Endothelial cell of umbilical vein (primary cell): ENCODE measurements at regions not wholly inside any gene's neighbourhood (a gene's known extent, or its start where the extent isn't known, plus 50 kb on each side); places are given as distances from the start of the nearest gene placed in this dataset.

Experiments
- BruUV-seq: library from RNA; stranded (reverse); fragments of 400-500 nt; replicated peaks from 2 replicates; lab custom pipeline; 2021; lab: Mats Ljungman, UMichigan
- CTCF ChIA-PET: fragments of 300-600, 350-600 bp; sonication (Branson Sonifier 250); formaldehyde crosslinking; loops from one replicate; lab custom pipeline; 2021; ENCODE audit warnings: antibody characterized with exemption, inconsistent platforms; lab: Charles Lee
- POLR2A ChIA-PET: fragments of 300-600, 350-600 bp; sonication (Branson Sonifier 250); formaldehyde crosslinking; loops from one replicate; lab custom pipeline; 2021; ENCODE audit warnings: antibody characterized with exemption, inconsistent platforms; lab: Charles Lee
- DNase-seq: peaks from one replicate; pipeline ENCODE4 v3.0.0-alpha.2; 2011; ENCODE audit warnings: low read depth, low spot score
- FAIRE-seq: peaks from 2 replicates; lab custom pipeline; 2011; peaks lifted over from hg19 to GRCh38; lab: Jason Lieb, UNC
- H2AFZ ChIP-seq: 2 replicates; pipeline ENCODE4 v1.6.0; 2012; ENCODE audit warnings: low read depth, low read length, control low read depth, inconsistent platforms
- H3K27ac ChIP-seq: 2 replicates; pipeline ENCODE4 v1.5.1; 2011; ENCODE audit warnings: low read depth, mild to moderate bottlenecking, control low read depth, low read length, moderate library complexity; ENCODE audit not compliant: insufficient read depth
- H3K27me3 ChIP-seq, 2 experiments: 2 replicates each; pipeline versions ENCODE4 v1.6.0 to v1.6.1; 2011; ENCODE audit warnings: low read length in 2 of 2, mixed read lengths in 1 of 2; ENCODE audit not compliant: control insufficient read depth in 2 of 2, insufficient read depth in 2 of 2
- H3K36me3 ChIP-seq, 2 experiments: 2 replicates in 1 of 2; 3 replicates in 1 of 2; pipeline ENCODE4 v1.5.1; 2011; ENCODE audit warnings: low read length in 2 of 2, mild to moderate bottlenecking in 1 of 2, moderate library complexity in 1 of 2; ENCODE audit not compliant: control insufficient read depth in 2 of 2, insufficient read depth in 2 of 2; ENCODE audit errors: extremely low read depth in 1 of 2
- H3K4me1 ChIP-seq: 3 replicates; pipeline ENCODE4 v1.5.1; 2011; ENCODE audit warnings: mild to moderate bottlenecking, low read length; ENCODE audit not compliant: control insufficient read depth, insufficient read depth; ENCODE audit errors: extremely low read depth
- H3K4me2 ChIP-seq: 2 replicates; pipeline ENCODE4 v1.6.1; 2011; ENCODE audit warnings: low read length, control low read depth, mixed read lengths; ENCODE audit not compliant: insufficient read depth
- H3K4me3 ChIP-seq, 3 experiments: fragments of 200-600 bp in 1 of 3; sonication (generic), shearing (Covaris generic) in 1 of 3; replicated peaks in 1 of 3; 2 replicates each; pipeline ENCODE4 v1.5.1; 2011 to 2016; ENCODE audit warnings: control low read depth in 3 of 3, low read length in 3 of 3, mild to moderate bottlenecking in 2 of 3, inconsistent platforms in 1 of 3, low read depth in 1 of 3, moderate library complexity in 1 of 3; ENCODE audit not compliant: insufficient read depth in 1 of 3
- H3K79me2 ChIP-seq: 2 replicates; pipeline ENCODE4 v1.6.0; 2012; ENCODE audit warnings: low read length, inconsistent platforms; ENCODE audit not compliant: control insufficient read depth, insufficient read depth
- H3K9ac ChIP-seq: replicated peaks from 2 replicates; pipeline ENCODE3; 2011; ENCODE audit warnings: low read length, control low read depth; ENCODE audit not compliant: insufficient read depth; ENCODE audit errors: extremely low read depth
- H3K9me1 ChIP-seq: replicated peaks from 3 replicates; pipeline ENCODE4 v1.6.0; 2011; ENCODE audit warnings: mild to moderate bottlenecking, low read length; ENCODE audit not compliant: control insufficient read depth, insufficient read depth; ENCODE audit errors: extremely low read depth
- H3K9me3 ChIP-seq: replicated peaks from 2 replicates; pipeline ENCODE4 v1.5.1; 2012; ENCODE audit warnings: low read length, inconsistent platforms; ENCODE audit not compliant: control insufficient read depth, insufficient read depth
- H4K20me1 ChIP-seq: replicated peaks from 2 replicates; pipeline ENCODE3; 2011; ENCODE audit warnings: mild to moderate bottlenecking, low read length; ENCODE audit not compliant: control insufficient read depth, insufficient read depth; ENCODE audit errors: extremely low read depth
- CTCF ChIP-seq, 2 donors: IDR thresholded peaks; 1 replicate in 1 of 2; 2 replicates in 1 of 2; pipeline ENCODE4 v1.5.1; 2011; ENCODE audit warnings: low read length in 2 of 2, mild to moderate bottlenecking in 2 of 2, moderate library complexity in 2 of 2, control low read depth in 1 of 2, inconsistent platforms in 1 of 2, low read depth in 1 of 2; ENCODE audit not compliant: insufficient read depth in 1 of 2; ENCODE audit errors: extremely low read depth in 1 of 2
- EZH2 ChIP-seq: IDR thresholded peaks from 2 replicates; pipeline ENCODE4 v1.6.1; 2012; ENCODE audit warnings: borderline replicate concordance, low read depth, mild to moderate bottlenecking, moderate library complexity, low read length, inconsistent platforms; ENCODE audit not compliant: severe bottlenecking
- FOS ChIP-seq: IDR thresholded peaks from 2 replicates; pipeline ENCODE4 v1.6.1; 2011; ENCODE audit warnings: mild to moderate bottlenecking, low read length, moderate library complexity, borderline replicate concordance; ENCODE audit not compliant: insufficient read depth
- GATA2 ChIP-seq: IDR thresholded peaks from 2 replicates; pipeline ENCODE4 v1.7.0; 2011; ENCODE audit warnings: low read depth, mild to moderate bottlenecking, moderate library complexity, mixed read lengths, low read length; ENCODE audit not compliant: insufficient read length, insufficient read depth
- JUN ChIP-seq: IDR thresholded peaks from 2 replicates; pipeline ENCODE4 v1.6.1; 2011; ENCODE audit warnings: borderline replicate concordance, low read depth; ENCODE audit not compliant: insufficient read length, insufficient read depth
- MAX ChIP-seq: IDR thresholded peaks from 2 replicates; pipeline ENCODE4 v1.6.1; 2011; ENCODE audit not compliant: insufficient read depth, insufficient read length
- MYC ChIP-seq: IDR thresholded peaks from one replicate; pipeline ENCODE4 v1.6.1; 2011; ENCODE audit warnings: mild to moderate bottlenecking, low read depth, low read length
- POLR2A ChIP-seq: IDR thresholded peaks from 2 replicates; pipeline ENCODE4 v1.6.1; 2012; ENCODE audit warnings: low read depth, mild to moderate bottlenecking, control low read depth, low read length
- POLR2AphosphoS5 ChIP-seq: IDR thresholded peaks from 2 replicates; pipeline ENCODE4 v1.6.1; 2012; ENCODE audit warnings: low read depth, mild to moderate bottlenecking, control low read depth, low read length, moderate library complexity; ENCODE audit not compliant: insufficient read depth
- dilution Hi-C: fragments of 300-500 bp; cut with MboI; formaldehyde crosslinking; loops from one replicate; pipeline ENCODE4 v1.15.0; 2019; ENCODE audit warnings: low sequenced_read_pairs; ENCODE audit not compliant: extremely low pct_ligation_motif_present
- intact Hi-C: fragments of 100-400 bp; cut with micrococcal nuclease; formaldehyde crosslinking; loops from one replicate; pipeline ENCODE4 v1.10.0; 2022

GRCh38 chr7:69147631-69148030 lies 450.6 kb upstream of the AUTS2 start:
- H3K9me3 ChIP-seq, result peaks cover 2% of the 10 kb centered on the region
- no peaks in the 10 kb centered on the region for H3K36me3 ChIP-seq
- no peaks in the 10 kb centered on the region for H3K4me1 ChIP-seq
- no peak overlapping the region for H3K4me2 ChIP-seq
- intact Hi-C loops, result no loop called here
- FAIRE-seq (no peak), DNase-seq (no peak)
- TF ChIP-seq CTCF (IDR thresholded peaks at IDR 0.05; ENCODE audit: extremely low read depth in 1 of 2, insufficient read depth in 1 of 2, low read depth in 1 of 2, low read length in 2 of 2), result no peak
- TF ChIP-seq MYC, result no peak
- no peak for TF ChIP-seq POLR2AphosphoS5
- no peak for TF ChIP-seq POLR2A
- no peak for TF ChIP-seq FOS
- no peak for TF ChIP-seq JUN
- TF ChIP-seq GATA2, result no peak
- no peak for TF ChIP-seq MAX
- no peak for TF ChIP-seq EZH2
- H3K27ac ChIP-seq, result no peak overlapping the region
- dilution Hi-C loops, result no loop called here
- H3K27me3 ChIP-seq, result no peaks in the 10 kb centered on the region
- ChIA-PET POLR2A (no interaction called here), CTCF (no interaction called here)
- BruUV-seq, result no TSS peak
- H3K9me1 ChIP-seq, result no peaks in the 10 kb centered on the region
- no peaks in the 10 kb centered on the region for H3K79me2 ChIP-seq
- no peak overlapping the region for H3K9ac ChIP-seq
- H4K20me1 ChIP-seq, result no peaks in the 10 kb centered on the region
- H2AFZ ChIP-seq, result no peak overlapping the region
- H3K4me3 ChIP-seq, result no peak overlapping the region
